Middle frontal gyrus (tissue), 1 donor: ENCODE measurements at regions not wholly inside any gene's neighbourhood (a gene's known extent, or its start where the extent isn't known, plus 50 kb on each side); places are given as distances from the start of the nearest gene placed in this dataset.

Experiments used
- DNase-seq: peaks from one replicate; pipeline ENCODE4 v3.0.0-alpha.2; 2015; ENCODE audit warnings: low spot score; ENCODE audit errors: extremely low spot score

DNA sequence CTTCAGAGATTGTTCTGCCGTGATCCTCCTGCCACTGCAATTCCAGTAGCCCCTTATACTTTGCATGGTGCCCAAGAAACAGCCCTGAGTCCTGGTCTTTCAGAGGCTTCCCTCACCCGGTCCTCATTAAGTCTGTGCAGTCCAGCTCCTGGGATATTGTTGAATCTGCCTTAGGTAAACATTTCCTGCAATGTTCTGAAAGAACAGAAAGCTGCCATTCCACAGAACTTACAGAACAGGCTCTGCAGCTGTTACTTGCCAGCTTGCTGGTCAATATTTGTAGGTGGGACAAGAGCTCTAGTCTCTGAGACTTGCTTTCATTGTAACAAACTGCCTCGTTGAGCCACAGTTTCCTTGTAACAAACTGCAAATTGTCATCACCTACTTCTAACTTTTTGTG is 115.0 kb upstream of the KIF5B start:
- DNase-seq, result no peak

DNA sequence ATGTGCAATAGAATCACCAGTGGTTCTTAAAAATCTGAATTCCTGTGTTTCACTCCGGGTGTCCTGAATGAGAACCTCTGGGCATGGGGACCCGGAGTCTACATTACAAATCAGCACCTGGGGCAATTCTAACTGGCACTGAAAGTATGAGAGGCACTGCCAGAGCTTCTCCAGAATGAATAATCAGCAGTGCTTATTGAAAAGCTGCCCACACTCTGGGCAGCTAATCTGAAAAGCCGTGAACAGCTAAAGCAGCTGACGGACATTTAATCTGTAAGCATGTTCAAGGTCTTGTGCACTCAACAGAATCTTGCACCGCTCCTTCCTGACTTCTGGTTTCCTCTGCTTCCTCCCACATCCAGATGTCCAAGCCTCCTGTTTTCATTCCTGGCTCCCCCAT is 113.3 kb upstream of the KIF5B start:
- DNase-seq, result no peak

DNA sequence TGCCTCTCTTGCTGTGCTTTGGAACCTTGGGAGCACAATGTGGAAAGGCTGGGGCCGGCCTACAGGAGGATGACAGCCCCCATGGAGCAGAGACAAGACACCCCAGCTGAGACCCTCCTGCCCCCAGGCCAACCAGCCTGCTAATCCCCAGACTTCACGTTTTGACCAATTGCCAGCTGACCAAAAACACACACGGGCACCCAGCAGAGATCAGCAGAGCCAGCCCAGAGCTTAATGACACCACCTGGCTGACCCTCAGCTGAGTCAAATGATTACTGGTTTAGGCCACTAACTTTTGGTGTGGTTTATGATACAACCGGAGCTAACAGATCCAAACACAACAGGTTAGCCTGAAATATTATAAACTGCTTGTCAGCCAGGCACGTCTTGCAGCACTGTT is 111.2 kb upstream of the KIF5B start:
- no peak for DNase-seq

DNA sequence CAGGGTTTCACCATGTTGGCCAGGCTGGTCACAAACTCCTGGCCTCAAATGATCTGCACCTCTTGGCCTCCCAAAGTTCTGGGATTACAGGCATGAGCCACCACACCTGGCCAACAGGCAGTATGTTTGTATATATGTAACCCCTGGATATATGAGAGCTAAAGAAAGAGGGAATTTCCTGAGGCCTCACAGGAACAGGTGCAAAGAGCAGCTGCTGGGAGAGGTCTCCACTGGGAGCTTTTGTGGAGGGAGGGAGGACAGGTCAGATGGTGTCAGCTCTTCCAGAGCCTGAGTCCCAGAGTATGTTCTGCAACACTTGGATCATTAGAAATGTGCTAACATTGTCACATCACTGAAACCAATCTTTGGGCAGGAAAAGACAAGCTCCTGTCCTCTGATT is 110.1 kb upstream of the KIF5B start:
- no peak for DNase-seq

DNA sequence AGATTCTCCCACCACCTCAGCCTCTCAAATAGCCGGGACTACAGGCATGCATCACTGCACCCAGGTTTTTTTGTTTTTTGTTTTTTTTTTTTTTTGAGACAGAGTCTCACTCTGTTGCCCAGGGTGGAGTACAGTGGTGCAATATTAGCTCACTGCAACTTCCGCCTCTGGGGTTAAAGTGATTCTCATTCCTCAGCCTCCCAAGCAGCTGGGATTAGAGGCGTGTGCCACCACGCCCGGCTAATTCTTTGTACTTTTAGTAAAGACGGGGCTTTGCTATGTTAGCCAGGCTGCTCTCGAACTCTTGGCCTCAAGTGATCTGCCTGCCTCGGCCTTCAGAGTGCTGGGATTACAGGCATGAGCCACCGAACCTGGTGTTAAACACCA is 107.5 kb upstream of the KIF5B start:
- DNase-seq, result no peak

DNA sequence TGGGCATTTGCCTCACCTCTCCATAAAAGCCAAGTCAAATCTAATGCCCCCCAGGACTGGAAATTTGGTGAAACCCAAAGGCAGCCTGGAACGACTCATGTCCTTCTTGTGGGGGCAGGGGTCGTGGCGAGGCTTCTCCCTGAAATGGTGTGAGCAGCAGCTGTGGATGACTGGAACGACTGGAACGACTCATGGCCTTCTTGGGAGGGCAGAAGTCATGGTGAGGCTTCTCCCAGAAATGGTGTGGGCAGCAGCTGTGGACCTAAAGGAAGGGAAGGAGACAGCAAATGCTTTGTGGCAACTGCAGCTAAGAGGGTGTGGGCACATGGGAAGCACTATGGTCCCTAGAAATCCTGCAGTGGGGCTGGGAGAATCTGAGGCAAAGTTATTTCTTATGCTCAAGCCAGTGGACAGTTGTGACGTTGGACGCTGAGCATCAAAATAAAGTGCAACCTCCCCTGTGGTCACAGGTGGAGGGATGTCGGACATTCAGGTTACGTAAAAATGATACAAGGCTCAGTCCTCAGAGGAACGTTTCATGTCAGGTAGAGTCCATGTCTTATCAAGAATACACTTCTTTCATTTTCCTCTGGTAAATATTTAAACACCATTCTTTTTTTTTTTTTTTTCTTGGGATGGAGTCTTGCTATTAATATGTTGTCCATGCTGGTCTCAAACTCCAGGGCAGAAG is 107.0 kb upstream of the KIF5B start:
- no peak for DNase-seq

DNA sequence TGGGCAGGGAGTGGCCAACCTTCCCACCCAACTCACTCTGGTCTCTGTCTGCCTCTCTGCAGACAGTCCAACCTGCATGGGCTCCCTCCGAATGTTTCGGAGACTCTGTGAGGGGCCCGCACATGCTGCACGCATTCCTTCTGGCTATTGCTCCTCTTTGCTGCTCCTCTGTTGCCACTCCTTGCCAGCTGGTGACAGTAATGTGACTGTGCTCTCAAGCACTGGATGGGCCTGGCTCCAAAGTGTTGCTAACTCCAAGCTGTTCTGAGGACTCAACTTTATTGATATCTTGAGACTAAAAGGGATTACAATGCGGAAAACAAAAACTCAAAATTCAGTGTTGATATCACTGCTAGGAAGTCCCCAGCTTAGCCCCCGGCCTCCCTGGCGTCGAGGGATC is 105.4 kb upstream of the KIF5B start:
- DNase-seq, result no peak

DNA sequence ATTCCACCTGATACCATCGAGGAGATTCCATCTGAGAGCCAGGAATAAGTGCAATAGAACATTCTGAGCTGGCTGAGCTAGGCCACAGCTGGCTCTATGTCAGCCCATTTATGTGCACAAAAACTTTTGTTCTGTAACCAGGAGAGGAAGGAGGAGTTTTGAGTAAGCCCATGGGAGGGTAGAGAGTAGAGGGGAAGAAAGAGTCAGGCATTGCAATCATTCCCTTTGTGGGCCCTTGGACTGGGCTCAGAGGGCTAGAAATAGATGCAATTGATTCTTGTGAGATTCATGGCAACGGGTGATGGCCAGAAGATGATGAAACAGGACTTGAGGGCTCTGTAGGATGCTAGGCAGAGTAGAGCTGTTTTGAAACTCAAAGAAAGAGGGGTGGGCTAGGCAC is 104.6 kb upstream of the KIF5B start:
- no peak for DNase-seq

DNA sequence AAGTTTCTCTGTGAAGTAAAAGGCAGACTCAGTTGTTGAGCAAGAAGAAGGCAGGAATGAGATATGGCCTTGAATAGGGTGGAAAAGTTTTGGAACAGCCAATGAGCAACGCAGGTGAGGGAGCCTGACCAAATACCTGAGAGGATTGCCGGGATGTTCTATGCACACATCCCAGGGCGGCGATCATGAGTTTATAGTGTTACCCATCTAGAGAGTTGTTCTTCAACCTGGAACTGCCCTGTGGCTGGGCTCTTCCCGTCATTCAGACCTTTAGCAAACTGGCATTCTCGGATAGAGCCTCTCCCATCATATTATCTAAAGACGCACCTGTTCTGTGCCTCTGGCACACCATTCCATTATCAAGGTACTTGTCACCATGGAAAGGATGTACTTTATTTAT is 103.0 kb upstream of the KIF5B start:
- DNase-seq, result no peak

DNA sequence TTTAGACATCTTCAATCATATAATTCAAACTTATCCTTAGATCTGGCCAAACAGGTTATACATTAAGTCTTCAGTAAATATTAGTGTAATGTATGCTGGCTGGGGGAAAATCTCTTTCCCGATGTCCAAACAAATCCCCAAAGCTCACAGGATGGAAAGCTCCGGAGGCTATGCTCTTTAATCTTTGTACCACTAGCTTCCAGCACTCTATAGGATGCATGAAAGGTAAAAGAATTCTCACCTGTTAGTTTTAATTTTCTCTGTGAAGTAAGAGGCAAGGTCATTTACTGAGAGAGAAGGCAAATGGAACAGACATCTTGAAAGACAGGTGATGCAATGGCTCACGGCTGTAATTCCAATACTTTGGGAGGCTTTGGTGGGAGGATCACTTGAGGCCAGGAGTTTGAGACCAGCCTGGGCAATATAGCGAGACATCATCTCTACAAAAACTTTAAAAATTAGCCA is 99.8 kb upstream of the KIF5B start:
- no peak for DNase-seq

DNA sequence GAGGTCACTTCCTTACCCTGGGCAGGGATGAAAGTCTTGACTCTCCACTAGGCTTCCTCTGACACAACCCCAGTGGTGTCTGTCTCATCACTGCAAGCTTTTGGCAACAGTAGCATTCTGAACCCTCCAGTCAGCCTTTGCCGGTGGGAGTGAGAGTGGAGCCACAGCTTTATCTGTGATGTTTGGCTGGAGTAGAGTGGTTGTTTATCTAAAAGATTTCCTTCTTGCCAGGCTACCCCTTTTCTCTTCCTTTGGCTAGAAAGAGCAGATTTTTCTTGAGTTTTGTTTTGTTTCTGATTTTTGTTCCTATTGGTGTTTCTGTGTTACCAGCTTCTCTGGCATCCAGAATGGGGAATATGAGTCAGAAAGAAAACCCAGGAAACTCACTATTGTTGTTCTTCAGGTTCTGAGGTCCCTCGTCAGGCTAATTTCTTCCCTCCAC is 98.9 kb upstream of the KIF5B start:
- no peak for DNase-seq

DNA sequence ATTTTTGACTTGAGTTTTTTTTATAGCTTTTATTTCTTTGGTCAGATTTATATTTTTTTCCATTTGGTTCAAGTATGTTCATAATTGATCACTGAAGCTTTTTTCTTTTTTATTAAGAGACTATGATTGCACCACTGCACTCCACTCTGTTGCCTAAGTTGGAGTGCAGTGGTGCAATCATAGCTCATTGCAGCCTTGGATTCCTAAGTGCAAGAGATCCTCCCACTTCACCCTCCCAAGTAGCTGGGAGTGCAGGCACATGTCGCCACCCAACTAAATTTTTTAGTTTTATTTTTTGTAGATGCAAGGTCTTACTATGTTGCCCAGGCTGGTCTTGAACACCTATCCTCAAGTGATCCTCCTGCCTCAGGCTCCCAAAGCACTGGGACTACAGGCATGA is 97.7 kb upstream of the KIF5B start:
- no peak for DNase-seq

DNA sequence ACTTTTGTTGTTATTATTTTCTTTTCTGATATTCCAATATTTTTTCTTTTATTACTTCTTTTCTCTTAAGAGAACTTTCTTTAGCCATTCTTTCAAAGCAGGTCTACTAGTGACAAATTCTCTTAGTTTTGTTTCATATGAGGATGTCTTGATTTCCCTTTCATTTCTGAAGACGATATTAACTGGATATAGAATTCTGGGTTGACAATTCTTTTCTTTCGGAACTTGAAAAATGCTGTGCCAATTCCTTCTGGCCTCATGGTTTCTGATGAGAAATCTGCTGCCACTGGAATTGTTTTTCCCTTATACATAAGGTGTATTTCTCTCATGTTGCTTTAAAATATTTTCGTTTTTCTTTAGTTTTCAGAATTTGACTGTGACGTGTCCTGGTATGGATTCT is 97.0 kb upstream of the KIF5B start:
- no peak for DNase-seq

DNA sequence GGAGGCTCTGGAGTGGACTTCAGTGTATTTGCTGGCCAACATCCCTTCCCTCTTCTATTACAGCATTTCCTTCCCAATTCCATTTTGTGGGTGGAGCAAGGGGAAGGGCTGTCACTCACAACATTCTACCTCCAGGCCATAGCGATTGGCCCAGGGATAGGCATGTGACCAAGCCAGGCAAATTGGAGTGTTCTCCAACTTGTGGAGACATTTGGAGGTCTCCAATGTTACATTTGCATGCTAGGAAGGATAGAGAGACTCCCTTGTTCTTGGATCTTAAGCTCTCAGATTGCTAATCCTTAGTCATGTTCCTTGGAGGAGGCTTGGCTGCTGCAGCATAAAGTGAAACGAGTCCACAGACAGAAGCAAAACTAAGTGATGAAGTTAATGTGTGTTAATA is 95.6 kb upstream of the KIF5B start:
- DNase-seq, result no peak

DNA sequence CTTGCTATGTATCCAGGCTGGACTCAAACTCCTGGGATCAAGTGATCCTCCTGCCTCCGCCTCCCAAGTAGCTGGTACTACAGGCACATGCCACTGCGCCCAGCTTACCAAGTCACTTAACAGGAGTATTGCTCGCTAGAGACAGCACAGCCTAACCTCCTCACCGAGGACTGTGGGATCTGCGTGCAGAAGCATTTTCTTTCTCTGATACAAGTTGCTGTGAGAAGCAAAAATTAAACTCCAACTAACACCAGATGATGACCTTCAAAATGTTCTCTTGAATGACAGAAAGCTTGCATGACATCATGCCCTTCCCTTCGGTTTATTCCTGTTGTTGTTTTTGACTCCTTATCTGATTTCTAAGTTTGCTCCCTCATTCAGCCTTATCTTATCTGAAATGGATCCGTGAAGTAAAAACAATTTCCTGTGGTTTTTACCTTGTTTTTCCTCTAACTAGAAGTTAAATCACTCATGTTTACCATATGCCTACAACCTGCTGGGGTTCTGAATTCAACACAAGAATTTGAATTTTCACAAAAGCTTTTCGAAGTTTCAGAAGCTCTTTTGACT is 94.4 kb upstream of the KIF5B start:
- no peak for DNase-seq

DNA sequence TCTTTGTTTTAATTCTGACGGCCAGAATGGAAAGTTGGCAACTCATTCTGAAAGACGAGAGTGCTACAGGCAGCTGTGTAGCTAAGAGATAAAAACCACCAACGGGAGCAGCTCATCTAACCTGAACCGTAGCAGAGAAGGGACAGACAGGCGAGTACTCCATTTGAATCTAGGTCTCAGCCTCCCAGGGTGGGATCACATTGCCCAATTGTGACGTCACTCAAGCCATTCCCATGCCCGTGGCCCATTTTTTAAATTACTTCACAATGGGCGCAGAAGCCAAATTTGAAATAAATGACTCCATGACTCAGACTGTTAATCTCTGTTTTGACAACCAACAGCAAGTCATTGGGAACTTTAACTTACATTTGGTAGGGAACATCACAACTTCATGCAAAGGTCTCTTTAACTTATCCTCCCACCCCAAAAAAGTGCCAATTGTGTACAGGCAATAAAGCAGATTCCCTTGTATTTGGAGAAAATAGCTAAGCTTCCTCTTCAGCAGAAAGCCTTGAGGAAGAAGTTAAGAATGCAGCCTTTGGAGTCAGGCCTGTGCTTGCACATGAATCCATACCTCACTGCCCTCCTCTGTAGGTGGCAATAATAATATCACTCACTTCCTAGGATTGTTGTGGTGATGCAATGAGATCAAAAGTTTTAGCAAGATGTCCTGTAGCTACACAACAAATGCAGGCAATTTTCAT is 93.2 kb upstream of the KIF5B start:
- no peak for DNase-seq

DNA sequence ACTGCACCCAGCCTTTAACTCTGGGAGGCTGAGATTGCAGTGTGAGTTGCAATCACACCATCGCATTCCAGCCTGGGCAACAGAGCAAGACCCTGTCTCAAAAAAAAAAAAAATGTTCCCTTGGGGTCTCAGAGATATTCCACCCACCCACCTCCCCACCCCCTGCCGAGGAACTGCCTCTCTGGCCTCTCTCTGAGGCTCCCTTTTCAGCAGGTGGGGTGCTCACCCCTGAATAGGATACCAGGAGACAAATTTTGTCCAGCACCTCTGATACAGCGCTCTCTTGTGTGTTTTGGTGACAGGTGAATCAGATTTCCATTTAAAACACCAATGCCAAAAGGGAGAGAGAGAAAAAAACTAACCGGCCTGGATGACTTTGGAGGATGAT is 92.6 kb upstream of the KIF5B start:
- no peak for DNase-seq

DNA sequence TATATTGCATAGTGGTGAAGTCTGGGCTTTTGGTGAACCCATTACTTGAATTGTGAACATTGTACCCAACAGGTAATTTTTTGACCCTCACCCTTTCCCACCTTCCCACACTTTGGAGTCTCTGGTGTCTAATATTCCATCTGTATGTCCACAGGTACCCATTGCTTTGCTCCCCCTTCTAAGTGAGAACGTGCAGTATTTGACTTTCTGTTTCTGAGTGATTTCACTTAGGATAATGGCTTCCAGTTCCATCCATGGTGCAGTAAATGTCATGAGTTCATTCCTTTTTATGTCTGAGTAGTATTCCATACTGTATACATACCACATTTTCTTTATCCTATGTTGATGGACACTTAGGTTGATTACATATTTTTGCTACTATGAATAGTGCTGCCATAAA is 91.5 kb upstream of the KIF5B start:
- no peak for DNase-seq

DNA sequence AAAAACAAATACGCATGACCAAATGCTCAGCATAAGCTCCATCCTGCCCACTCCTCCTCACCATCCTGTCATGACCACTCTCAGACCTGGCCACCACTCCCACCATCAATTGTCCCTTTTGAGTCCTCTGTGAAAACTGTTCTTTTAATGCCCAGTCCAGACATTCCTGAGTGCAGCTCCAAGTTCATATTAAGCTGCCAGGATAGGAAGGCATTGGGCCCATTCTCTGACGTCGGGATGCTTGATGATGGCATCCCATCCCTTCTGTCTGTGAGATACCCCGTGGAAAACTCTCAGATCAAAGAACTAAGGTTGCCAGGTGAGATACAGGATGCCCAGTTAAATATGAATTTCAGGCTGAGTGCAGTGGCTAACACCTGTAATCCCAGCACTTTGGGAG is 89.9 kb upstream of the KIF5B start:
- DNase-seq, result no peak

DNA sequence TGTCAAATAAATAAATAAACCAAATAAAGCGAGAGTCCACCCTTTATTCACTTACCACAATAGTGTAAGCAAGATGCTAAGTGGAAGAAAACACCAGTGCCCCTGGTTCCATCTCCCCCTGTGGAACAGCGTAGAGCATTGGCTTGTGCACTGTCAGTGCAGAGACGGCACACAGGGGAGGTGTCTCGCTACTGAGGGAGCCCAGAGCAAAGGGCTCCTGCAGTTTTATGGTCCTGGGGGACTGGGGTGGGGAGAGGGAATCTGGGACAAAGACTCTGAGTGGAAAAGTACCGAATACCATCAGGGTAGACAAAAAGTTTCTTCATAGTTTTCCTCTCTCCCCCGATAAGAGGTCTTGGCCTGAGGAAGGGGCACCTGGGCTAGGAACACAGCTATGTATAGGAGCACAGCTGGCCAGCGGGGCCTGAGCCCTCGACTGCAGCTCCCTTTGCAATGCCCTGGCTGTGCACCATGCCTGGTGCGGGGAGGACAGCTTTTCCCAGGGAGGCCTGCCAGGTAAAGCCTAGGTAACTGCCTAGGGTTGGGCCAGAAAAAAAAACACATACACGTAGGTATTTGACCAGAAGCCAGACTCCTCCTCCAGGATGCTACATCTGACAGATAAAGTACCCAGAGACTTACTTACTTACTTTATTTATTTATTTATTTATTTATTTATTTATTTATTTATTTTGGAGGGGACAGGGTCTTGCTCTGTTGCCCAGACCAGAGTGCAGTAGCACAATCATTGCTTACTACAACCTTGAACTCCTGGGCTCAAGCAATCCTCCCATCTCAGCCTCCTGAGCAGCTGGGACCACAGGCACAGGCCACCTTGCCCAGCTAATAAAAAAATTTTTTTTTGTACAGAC is 88.8 kb upstream of the KIF5B start:
- DNase-seq, result no peak

DNA sequence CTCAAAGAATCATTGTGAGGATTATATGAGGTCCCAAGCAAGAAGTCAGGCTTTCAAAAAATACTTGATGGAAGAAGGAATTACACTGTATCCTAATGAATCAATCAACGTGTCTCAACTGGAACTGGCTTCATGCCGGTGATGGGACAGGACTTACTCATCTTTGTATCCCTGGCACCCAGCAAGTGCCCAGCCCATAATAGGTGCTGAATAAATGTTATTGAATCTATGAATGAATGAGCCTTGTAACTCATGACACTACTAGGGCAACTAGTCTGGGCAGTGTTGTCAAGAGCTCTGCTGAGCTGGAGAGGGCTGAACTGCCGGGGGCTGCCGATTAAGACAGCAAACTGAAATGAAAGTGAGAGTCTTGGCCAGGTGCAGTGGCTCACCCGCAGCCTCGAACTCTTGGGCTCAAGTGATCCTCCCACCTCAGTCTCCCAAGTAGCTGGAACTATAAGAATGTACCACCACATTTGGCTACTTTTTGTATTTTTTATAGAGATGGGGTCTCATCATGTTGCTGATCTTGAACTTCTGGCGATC is 87.2 kb upstream of the KIF5B start:
- no peak for DNase-seq

DNA sequence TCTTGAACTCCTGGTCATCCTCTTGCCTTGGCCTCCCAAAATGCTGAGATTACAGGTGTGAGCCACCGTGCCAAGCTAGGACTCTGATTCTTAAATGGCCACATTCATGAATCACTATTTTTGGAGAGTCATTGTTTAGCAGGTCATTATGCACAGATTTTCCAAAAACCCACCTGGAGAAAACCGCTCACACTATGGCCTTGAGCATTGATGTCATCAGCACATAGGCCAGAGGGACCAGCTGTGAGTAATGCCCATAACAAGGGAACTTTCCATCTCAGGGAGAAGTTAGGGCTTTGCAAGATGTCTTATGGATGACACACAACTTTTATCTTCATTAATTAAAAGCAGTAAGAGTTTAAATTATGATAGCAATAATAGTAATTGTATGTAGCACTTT is 86.4 kb upstream of the KIF5B start:
- DNase-seq, result no peak
